Endothelial cell of umbilical vein (primary cell): ENCODE measurements at regions not wholly inside any gene's neighbourhood (a gene's known extent, or its start where the extent isn't known, plus 50 kb on each side); places are given as distances from the start of the nearest gene placed in this dataset.

ENCODE experiments used
- CTCF ChIP-seq, 2 donors: IDR thresholded peaks; 1 replicate in 1 of 2; 2 replicates in 1 of 2; pipeline ENCODE4 v1.5.1; 2011; ENCODE audit warnings: low read length in 2 of 2, mild to moderate bottlenecking in 2 of 2, moderate library complexity in 2 of 2, control low read depth in 1 of 2, inconsistent platforms in 1 of 2, low read depth in 1 of 2; ENCODE audit not compliant: insufficient read depth in 1 of 2; ENCODE audit errors: extremely low read depth in 1 of 2
- EZH2 ChIP-seq: IDR thresholded peaks from 2 replicates; pipeline ENCODE4 v1.6.1; 2012; ENCODE audit warnings: borderline replicate concordance, low read depth, mild to moderate bottlenecking, moderate library complexity, low read length, inconsistent platforms; ENCODE audit not compliant: severe bottlenecking
- JUN ChIP-seq: IDR thresholded peaks from 2 replicates; pipeline ENCODE4 v1.6.1; 2011; ENCODE audit warnings: borderline replicate concordance, low read depth; ENCODE audit not compliant: insufficient read length, insufficient read depth
- MYC ChIP-seq: IDR thresholded peaks from one replicate; pipeline ENCODE4 v1.6.1; 2011; ENCODE audit warnings: mild to moderate bottlenecking, low read depth, low read length
- POLR2A ChIP-seq: IDR thresholded peaks from 2 replicates; pipeline ENCODE4 v1.6.1; 2012; ENCODE audit warnings: low read depth, mild to moderate bottlenecking, control low read depth, low read length

- TF ChIP-seq POLR2A (no peak), CTCF (IDR thresholded peaks at IDR 0.05; ENCODE audit: extremely low read depth in 1 of 2, insufficient read depth in 1 of 2, low read depth in 1 of 2, low read length in 2 of 2) (no peak), MYC (no peak), EZH2 (no peak), JUN (no peak)
Observed at GRCh38 chr4:186886759-186887158, 163.1 kb upstream of the FAT1 start.
